SJCRH30 (cell line): ENCODE measurements at regions not wholly inside any gene's neighbourhood (a gene's known extent, or its start where the extent isn't known, plus 50 kb on each side); places are given as distances from the start of the nearest gene placed in this dataset.
"Not testable (repeated sequence)": the region's sequence is repeated elsewhere in the genome, so short reads cannot be mapped to it uniquely, and the experiment has no call there.

Experiments
- DNase-seq, 2 experiments: peaks; one replicate each; pipeline ENCODE4 v3.0.0-alpha.2; 2015 to 2020
- H3K27ac ChIP-seq: fragments of 250-450 bp; sonication (Bioruptor Pico); 2 replicates; pipeline ENCODE4 v1.5.1; 2020; ENCODE audit warnings: mild to moderate bottlenecking, moderate library complexity
- H3K27me3 ChIP-seq: fragments of 250-450 bp; sonication (Bioruptor Pico); 2 replicates; pipeline ENCODE4 v1.5.1; 2020; ENCODE audit warnings: mild to moderate bottlenecking, moderate library complexity
- H3K36me3 ChIP-seq: fragments of 250-450 bp; sonication (Bioruptor Pico); 2 replicates; pipeline ENCODE4 v1.5.1; 2020; ENCODE audit warnings: mild to moderate bottlenecking, moderate library complexity
- H3K4me1 ChIP-seq: fragments of 250-450 bp; sonication (Bioruptor Pico); 2 replicates; pipeline ENCODE4 v1.5.1; 2020; ENCODE audit warnings: mild to moderate bottlenecking, moderate library complexity
- H3K4me3 ChIP-seq: fragments of 250-450 bp; sonication (Bioruptor Pico); 2 replicates; pipeline ENCODE4 v1.5.1; 2020; ENCODE audit warnings: mild to moderate bottlenecking, moderate library complexity
- H3K9me3 ChIP-seq: fragments of 250-450 bp; sonication (Bioruptor Pico); replicated peaks from 2 replicates; pipeline ENCODE4 v1.5.1; 2020; ENCODE audit warnings: mild to moderate bottlenecking, moderate library complexity

GRCh38 chr22:48718818-48719500 is 1108.7 kb downstream of the BRD1 start:
- no peak for DNase-seq
- no peak overlapping the region for H3K27ac ChIP-seq
- no peaks in the 10 kb centered on the region for H3K36me3 ChIP-seq
- no peaks in the 10 kb centered on the region; the same call in 1 of the 2 replicates for H3K9me3 ChIP-seq
- H3K4me3 ChIP-seq, result no peak overlapping the region
- H3K27me3 ChIP-seq, result no peaks in the 10 kb centered on the region
- H3K4me1 ChIP-seq, result no peaks in the 10 kb centered on the region

- Histone ChIP-seq H3K4me1 (no peaks in the 10 kb centered on the region), H3K27ac (no peak overlapping the region), H3K9me3 (no peaks in the 10 kb centered on the region; the same call in 1 of the 2 replicates)
Measured at GRCh38 chr22:48717883-48718817, 1109.5 kb downstream of the BRD1 start.

GRCh38 chr22:48717076-48717810 is 1110.4 kb downstream of the BRD1 start:
- Histone ChIP-seq H3K4me1 (no peaks in the 10 kb centered on the region), H3K36me3 (no peaks in the 10 kb centered on the region), H3K4me3 (no peak overlapping the region), H3K9me3 (no peaks in the 10 kb centered on the region; the same call in 1 of the 2 replicates), H3K27me3 (no peaks in the 10 kb centered on the region; the same call in 1 of the 2 replicates), H3K27ac (no peak overlapping the region)
- DNase-seq, result no peak

More at GRCh38 chr22:48717883-48718817, 1109.5 kb downstream of the BRD1 start:
- no peak overlapping the region for H3K4me3 ChIP-seq
- no peak for DNase-seq
- H3K27me3 ChIP-seq, result no peaks in the 10 kb centered on the region
- no peaks in the 10 kb centered on the region for H3K36me3 ChIP-seq

- H3K27ac ChIP-seq, H3K9me3 ChIP-seq, H3K4me1 ChIP-seq, H3K4me3 ChIP-seq, DNase-seq, H3K27me3 ChIP-seq, H3K36me3 ChIP-seq: not testable (repeated sequence)
Measured at GRCh38 chr22:48716154-48716553, 1111.5 kb downstream of the BRD1 start.

- Histone ChIP-seq H3K4me1 (no peaks in the 10 kb centered on the region), H3K36me3 (no peaks in the 10 kb centered on the region), H3K27me3 (no peaks in the 10 kb centered on the region; the same call in 1 of the 2 replicates), H3K27ac (no peak overlapping the region), H3K9me3 (no peaks in the 10 kb centered on the region; the same call in 1 of the 2 replicates), H3K4me3 (no peak overlapping the region)
- no peak for DNase-seq
Measured at GRCh38 chr22:48715511-48715910, 1112.2 kb downstream of the BRD1 start.

GRCh38 chr22:48714231-48714630 is 1113.4 kb downstream of the BRD1 start:
- Histone ChIP-seq H3K27me3 (no peaks in the 10 kb centered on the region; the same call in 1 of the 2 replicates), H3K4me3 (no peak overlapping the region), H3K4me1 (no peaks in the 10 kb centered on the region), H3K27ac (no peak overlapping the region), H3K36me3 (no peaks in the 10 kb centered on the region), H3K9me3 (no peaks in the 10 kb centered on the region; the same call in 1 of the 2 replicates)
- no peak for DNase-seq

- no peak for DNase-seq
- Histone ChIP-seq H3K4me3 (no peak overlapping the region), H3K4me1 (no peaks in the 10 kb centered on the region), H3K27ac (no peak overlapping the region), H3K9me3 (no peaks in the 10 kb centered on the region; the same call in 1 of the 2 replicates), H3K36me3 (no peaks in the 10 kb centered on the region), H3K27me3 (no peaks in the 10 kb centered on the region; the same call in 1 of the 2 replicates)
Measured at GRCh38 chr22:48713272-48714205, 1114.1 kb downstream of the BRD1 start.

GRCh38 chr22:48712558-48713271 is 1115.0 kb downstream of the BRD1 start:
- Histone ChIP-seq H3K4me3 (no peak overlapping the region), H3K9me3 (no peaks in the 10 kb centered on the region; the same call in 1 of the 2 replicates)
- no peak for DNase-seq

GRCh38 chr22:48711669-48712068 is 1116.0 kb downstream of the BRD1 start:
- Histone ChIP-seq H3K27me3 (no peaks in the 10 kb centered on the region; the same call in 1 of the 2 replicates), H3K4me1 (no peaks in the 10 kb centered on the region), H3K36me3 (no peaks in the 10 kb centered on the region), H3K9me3 (no peaks in the 10 kb centered on the region; the same call in 1 of the 2 replicates), H3K27ac (no peak overlapping the region), H3K4me3 (no peak overlapping the region)
- no peak for DNase-seq

More at GRCh38 chr22:48712558-48713271, 1115.0 kb downstream of the BRD1 start:
- H3K27ac ChIP-seq, result no peak overlapping the region
- H3K27me3 ChIP-seq, result no peaks in the 10 kb centered on the region; the same call in 1 of the 2 replicates
- no peaks in the 10 kb centered on the region for H3K36me3 ChIP-seq
- H3K4me1 ChIP-seq, result no peaks in the 10 kb centered on the region

- Histone ChIP-seq H3K36me3 (no peaks in the 10 kb centered on the region), H3K4me1 (no peaks in the 10 kb centered on the region), H3K9me3 (no peaks in the 10 kb centered on the region; the same call in 1 of the 2 replicates), H3K27ac (no peak overlapping the region), H3K27me3 (no peaks in the 10 kb centered on the region; the same call in 1 of the 2 replicates), H3K4me3 (no peak overlapping the region)
- DNase-seq, result no peak
Measured at GRCh38 chr22:48711031-48711431, 1116.6 kb downstream of the BRD1 start.

GRCh38 chr22:48710410-48710809 is 1117.3 kb downstream of the BRD1 start:
- no peaks in the 10 kb centered on the region for H3K36me3 ChIP-seq
- no peak for DNase-seq
- H3K27ac ChIP-seq, result no peak overlapping the region
- H3K4me1 ChIP-seq, result no peaks in the 10 kb centered on the region
- H3K27me3 ChIP-seq, result no peaks in the 10 kb centered on the region; the same call in 1 of the 2 replicates
- no peaks in the 10 kb centered on the region for H3K9me3 ChIP-seq
- no peak overlapping the region for H3K4me3 ChIP-seq

GRCh38 chr22:48709976-48710375 is 1117.7 kb downstream of the BRD1 start:
- Histone ChIP-seq H3K27ac (no peak overlapping the region), H3K36me3 (no peaks in the 10 kb centered on the region), H3K4me3 (no peak overlapping the region), H3K9me3 (no peaks in the 10 kb centered on the region), H3K27me3 (no peaks in the 10 kb centered on the region; the same call in 1 of the 2 replicates), H3K4me1 (no peaks in the 10 kb centered on the region)
- DNase-seq, result no peak

GRCh38 chr22:48709453-48709852 is 1118.2 kb downstream of the BRD1 start:
- Histone ChIP-seq H3K27me3 (no peaks in the 10 kb centered on the region; the same call in 1 of the 2 replicates), H3K4me1 (no peaks in the 10 kb centered on the region), H3K36me3 (no peaks in the 10 kb centered on the region), H3K4me3 (no peak overlapping the region), H3K27ac (no peak overlapping the region), H3K9me3 (no peaks in the 10 kb centered on the region)
- no peak for DNase-seq
